ENCODE measurements at regions not wholly inside any gene's neighbourhood (a gene's known extent, or its start where the extent isn't known, plus 50 kb on each side); places are given as distances from the start of the nearest gene placed in this dataset.

DNA sequence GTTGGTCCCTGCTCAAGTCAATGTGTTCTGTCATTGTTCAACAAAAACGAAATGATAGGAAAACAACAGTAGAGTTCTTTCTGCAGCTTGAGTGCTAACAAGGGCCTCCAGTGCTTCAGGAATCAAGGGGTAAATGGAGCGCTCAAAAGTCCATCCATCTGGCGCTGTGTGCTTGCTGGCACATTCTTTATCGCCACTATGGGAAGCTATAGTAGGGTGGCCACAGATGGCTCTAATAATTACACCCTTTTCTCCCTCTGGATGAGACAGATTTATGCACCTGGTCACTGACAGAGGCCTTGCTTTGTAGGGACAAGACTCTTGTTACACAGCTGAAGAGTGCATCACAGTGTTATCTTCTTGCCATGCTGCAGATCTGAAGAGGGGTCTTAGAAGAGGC is 136.0 kb downstream of the GDAP2 start:
- Mint-ChIP-seq H3K9me3 (no peaks in the 10 kb centered on the region), H3K4me1 (ENCODE audit: low read depth) (no peaks in the 10 kb centered on the region), H3K4me3 (no peak overlapping the region), H3K27me3 (ENCODE audit: low read depth) (peaks cover 8% of the 10 kb centered on the region), H3K36me3 (ENCODE audit: insufficient read depth) (no peaks in the 10 kb centered on the region)
- DNase-seq, result no peak
- ATAC-seq, result no peak

DNA sequence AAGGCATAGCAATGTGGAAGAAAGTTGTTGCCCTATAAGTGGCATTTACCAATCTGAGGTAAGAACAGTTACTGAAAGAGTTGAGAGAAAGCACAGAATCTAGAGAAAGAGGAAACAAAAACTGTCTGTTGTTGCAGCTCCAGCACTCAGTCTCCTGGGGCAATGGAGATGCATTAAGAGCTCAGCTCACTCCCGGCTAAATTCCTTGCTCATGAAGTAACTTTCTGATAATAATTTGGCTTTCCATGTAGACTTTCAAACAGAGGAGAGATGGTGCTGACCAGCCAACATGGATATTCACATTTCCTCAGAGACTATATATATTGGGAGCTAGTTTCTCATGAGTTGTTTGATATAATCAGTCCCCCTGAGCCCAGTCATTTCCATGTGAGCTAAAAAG is 135.3 kb downstream of the GDAP2 start:
- ATAC-seq, result no peak
- DNase-seq, result no peak
- H3K36me3 Mint-ChIP-seq (ENCODE audit: insufficient read depth), result no peaks in the 10 kb centered on the region
- H3K9me3 Mint-ChIP-seq, result no peaks in the 10 kb centered on the region
- H3K27me3 Mint-ChIP-seq (ENCODE audit: low read depth), result peaks cover 8% of the 10 kb centered on the region
- no peak overlapping the region for H3K4me3 Mint-ChIP-seq
- no peaks in the 10 kb centered on the region for H3K4me1 Mint-ChIP-seq (ENCODE audit: low read depth)

DNA sequence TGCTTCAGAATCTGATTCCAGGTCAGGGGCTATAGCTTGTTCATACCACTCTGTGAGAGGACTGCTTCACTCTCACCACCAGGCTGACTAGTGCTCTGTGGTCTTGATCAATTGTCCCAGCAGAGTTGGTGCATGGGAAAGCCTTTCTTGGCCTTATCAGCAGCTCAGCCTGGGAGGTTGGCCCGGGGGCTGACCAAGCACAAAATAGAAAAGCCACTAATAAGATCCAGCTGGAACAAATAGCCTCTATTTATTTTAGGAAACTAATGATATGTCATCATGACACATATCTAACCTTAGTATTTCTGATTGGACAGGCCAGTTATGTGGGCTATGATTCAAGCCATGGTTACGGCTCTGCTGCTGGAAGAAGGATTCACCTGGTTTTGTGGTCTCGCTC is 134.2 kb downstream of the GDAP2 start:
- H3K9me3 Mint-ChIP-seq, result no peaks in the 10 kb centered on the region
- H3K4me3 Mint-ChIP-seq, result no peak overlapping the region
- ATAC-seq (no peak), DNase-seq (no peak)
- no peaks in the 10 kb centered on the region for H3K4me1 Mint-ChIP-seq (ENCODE audit: low read depth)
- no peaks in the 10 kb centered on the region for H3K36me3 Mint-ChIP-seq (ENCODE audit: insufficient read depth)
- H3K27me3 Mint-ChIP-seq (ENCODE audit: low read depth), result peaks cover 8% of the 10 kb centered on the region

DNA sequence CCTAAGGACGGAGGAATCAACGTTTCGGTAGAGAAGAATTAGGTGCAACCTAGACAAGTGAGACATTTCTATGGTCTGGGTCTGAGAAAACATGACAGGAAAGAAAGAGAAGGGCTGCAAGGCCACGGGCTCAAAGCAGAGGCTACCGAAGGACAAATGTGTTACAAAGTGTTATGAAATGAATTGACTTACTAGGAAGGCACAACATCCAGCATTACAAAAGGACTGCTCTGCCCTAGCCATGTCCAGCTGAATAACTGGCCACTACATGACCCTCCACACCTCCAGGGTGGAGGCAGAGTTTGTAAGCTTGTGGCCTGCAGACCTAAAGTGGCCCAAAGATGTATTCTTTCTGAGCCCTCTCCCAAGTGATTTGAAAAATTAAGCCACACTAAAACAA is 133.6 kb downstream of the GDAP2 start:
- no peak for ATAC-seq
- Mint-ChIP-seq H3K4me1 (ENCODE audit: low read depth) (no peaks in the 10 kb centered on the region), H3K27me3 (ENCODE audit: low read depth) (peaks cover 13% of the 10 kb centered on the region), H3K36me3 (ENCODE audit: insufficient read depth) (no peaks in the 10 kb centered on the region), H3K9me3 (no peaks in the 10 kb centered on the region), H3K4me3 (no peak overlapping the region)
- DNase-seq, result no peak

DNA sequence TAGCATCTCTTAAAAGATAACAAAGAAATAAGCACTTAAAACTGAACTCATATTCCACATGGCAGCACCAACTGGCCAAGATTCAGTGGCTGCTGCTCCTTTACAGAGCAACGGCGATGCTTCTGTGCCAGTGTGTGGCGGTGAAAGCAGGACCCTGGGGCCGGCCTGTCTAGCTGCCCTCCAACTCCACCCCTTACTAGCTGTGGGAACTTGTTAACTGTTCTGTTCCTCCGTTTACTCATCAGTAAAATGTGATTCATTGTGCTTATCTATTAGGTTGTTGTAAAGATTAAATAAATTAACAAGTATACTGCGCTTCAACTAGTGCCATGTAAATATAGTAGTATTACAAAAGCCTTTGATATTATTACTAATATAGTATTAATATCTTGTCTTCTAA is 133.2 kb downstream of the GDAP2 start:
- H3K4me3 Mint-ChIP-seq, result no peak overlapping the region
- DNase-seq (no peak), ATAC-seq (no peak)
- peaks cover 13% of the 10 kb centered on the region for H3K27me3 Mint-ChIP-seq (ENCODE audit: low read depth)
- no peaks in the 10 kb centered on the region for H3K9me3 Mint-ChIP-seq
- H3K4me1 Mint-ChIP-seq (ENCODE audit: low read depth), result no peaks in the 10 kb centered on the region
- H3K36me3 Mint-ChIP-seq (ENCODE audit: insufficient read depth), result no peaks in the 10 kb centered on the region

DNA sequence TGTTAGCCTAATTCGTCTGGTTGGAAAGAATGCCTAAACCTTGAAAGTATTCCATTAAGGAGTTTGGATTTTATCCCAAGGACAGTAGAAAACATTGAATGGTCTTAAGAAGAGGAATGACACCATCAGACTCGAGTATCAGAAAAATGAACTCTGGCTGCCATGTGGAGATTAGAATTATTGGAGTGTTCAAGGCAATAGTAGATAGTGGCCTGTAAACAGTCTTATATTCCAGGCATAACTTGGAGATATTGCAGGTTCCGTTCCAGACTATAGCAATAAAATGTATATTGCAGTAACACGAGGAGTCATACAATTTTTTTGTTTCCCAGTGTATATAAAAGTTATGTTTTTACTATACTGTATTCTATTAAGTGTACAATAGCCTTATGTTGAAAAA is 130.9 kb downstream of the GDAP2 start:
- peaks cover 18% of the 10 kb centered on the region for H3K27me3 Mint-ChIP-seq (ENCODE audit: low read depth)
- ATAC-seq (no peak), DNase-seq (no peak)
- no peaks in the 10 kb centered on the region for H3K36me3 Mint-ChIP-seq (ENCODE audit: insufficient read depth)
- no peak overlapping the region for H3K4me3 Mint-ChIP-seq
- no peaks in the 10 kb centered on the region for H3K4me1 Mint-ChIP-seq (ENCODE audit: low read depth)
- no peaks in the 10 kb centered on the region for H3K9me3 Mint-ChIP-seq

DNA sequence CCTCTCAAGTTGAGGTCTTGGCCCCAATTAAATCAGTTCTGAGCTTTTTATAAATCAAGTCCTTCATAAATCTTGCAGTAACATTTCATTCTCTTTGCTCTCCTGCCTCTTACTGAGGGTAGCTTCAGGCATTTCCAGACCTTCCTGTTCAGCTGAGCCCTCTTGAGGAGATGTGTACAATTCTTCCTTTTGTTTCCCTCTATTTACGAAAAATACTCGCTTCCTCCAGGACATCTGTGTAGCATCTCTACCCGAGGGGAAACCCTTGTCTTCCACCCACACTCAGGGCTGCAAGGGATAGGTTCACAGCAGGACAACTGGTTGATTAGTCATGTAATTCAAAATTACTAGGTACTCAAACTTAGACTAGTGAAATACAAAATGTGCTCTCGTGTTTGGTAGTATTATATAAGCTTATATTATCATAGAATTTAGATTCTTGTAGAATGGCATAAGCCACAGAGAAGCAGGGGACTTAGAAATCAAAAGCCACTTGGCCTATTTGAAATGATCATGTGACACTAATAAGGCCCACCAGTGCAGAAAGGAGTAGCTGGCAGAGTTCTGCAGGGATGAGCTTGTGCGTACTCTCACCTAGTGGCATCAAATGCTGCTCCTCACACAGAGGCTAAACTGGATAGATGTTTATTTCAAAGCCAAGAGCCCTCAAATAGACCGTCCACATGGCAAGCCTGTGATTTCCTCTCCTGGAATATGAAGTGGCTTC is 126.7 kb downstream of the GDAP2 start:
- no peaks in the 10 kb centered on the region for H3K9me3 Mint-ChIP-seq
- DNase-seq (no peak), ATAC-seq (no peak)
- peaks cover 24% of the 10 kb centered on the region for H3K27me3 Mint-ChIP-seq (ENCODE audit: low read depth)
- no peaks in the 10 kb centered on the region for H3K36me3 Mint-ChIP-seq (ENCODE audit: insufficient read depth)
- no peak overlapping the region for H3K4me3 Mint-ChIP-seq
- no peaks in the 10 kb centered on the region for H3K4me1 Mint-ChIP-seq (ENCODE audit: low read depth)

DNA sequence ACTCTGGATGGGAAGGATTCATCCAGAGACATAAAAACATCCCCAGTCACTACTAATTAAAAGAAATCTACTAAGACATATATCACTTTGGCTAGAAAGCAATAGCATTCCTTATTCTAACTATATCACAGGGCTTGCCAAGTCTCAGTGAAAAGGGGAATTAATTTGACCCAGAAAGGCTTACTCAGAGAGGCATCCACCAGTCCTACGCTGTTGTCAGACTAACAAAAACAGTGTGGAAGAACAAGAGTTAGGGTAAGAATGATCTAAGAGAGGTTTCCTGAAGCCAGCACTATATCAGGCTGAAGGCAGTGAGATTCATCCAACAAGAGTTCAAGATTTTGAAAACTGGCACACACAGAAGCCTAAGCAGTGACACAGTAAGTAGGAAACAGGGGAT is 126.1 kb downstream of the GDAP2 start:
- ATAC-seq (no peak), DNase-seq (no peak)
- Mint-ChIP-seq H3K4me1 (ENCODE audit: low read depth) (no peaks in the 10 kb centered on the region), H3K9me3 (no peaks in the 10 kb centered on the region), H3K36me3 (ENCODE audit: insufficient read depth) (no peaks in the 10 kb centered on the region), H3K4me3 (no peak overlapping the region), H3K27me3 (ENCODE audit: low read depth) (peaks cover 24% of the 10 kb centered on the region)

DNA sequence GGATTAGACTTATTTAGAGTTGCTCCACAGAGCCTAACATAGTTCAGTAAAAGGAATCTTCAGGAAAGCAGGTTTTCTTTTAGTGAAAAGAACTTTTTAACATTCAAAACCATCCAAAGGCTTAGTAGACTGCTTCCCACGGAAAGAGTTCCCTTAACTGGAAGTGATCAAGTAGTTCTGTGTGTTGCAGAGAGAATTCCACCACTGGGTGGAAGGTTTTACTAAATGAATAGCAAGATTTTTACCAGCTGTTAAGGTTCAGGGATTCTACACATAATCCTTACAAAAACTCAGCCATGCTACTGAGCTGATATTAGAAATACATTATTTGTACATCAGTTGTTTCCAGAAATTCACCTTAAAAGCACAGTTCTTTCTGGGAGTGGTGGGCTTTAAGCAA is 119.7 kb downstream of the GDAP2 start:
- DNase-seq, result no peak
- ATAC-seq, result no peak
- H3K4me3 Mint-ChIP-seq, result no peak overlapping the region
- H3K36me3 Mint-ChIP-seq (ENCODE audit: insufficient read depth), result no peaks in the 10 kb centered on the region
- H3K9me3 Mint-ChIP-seq, result no peaks in the 10 kb centered on the region
- H3K27me3 Mint-ChIP-seq (ENCODE audit: low read depth), result peaks cover 4% of the 10 kb centered on the region
- H3K4me1 Mint-ChIP-seq (ENCODE audit: low read depth), result no peaks in the 10 kb centered on the region

DNA sequence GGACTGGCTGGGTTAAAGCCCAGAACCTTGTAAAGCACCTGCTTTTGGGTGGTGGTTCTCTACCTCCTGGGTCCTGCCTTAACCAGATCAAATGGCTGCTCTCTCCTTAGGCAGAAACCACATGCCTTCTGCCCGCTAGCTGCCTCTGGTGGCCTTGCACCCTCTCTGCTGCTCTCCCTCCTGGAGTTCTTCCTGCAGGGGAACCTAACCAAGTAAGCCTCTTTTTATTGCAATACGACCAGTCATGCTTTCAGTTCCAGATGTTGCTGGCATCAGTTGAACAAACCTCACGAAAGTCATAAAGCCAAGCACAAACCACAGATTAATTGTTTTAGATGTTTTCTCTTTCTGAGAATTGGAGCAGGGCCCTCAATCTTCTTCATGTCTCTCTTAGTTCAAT is 118.9 kb downstream of the GDAP2 start:
- Mint-ChIP-seq H3K4me3 (no peak overlapping the region), H3K4me1 (ENCODE audit: low read depth) (no peaks in the 10 kb centered on the region), H3K36me3 (ENCODE audit: insufficient read depth) (no peaks in the 10 kb centered on the region), H3K27me3 (ENCODE audit: low read depth) (no peaks in the 10 kb centered on the region), H3K9me3 (no peaks in the 10 kb centered on the region)
- DNase-seq (no peak), ATAC-seq (no peak)

DNA sequence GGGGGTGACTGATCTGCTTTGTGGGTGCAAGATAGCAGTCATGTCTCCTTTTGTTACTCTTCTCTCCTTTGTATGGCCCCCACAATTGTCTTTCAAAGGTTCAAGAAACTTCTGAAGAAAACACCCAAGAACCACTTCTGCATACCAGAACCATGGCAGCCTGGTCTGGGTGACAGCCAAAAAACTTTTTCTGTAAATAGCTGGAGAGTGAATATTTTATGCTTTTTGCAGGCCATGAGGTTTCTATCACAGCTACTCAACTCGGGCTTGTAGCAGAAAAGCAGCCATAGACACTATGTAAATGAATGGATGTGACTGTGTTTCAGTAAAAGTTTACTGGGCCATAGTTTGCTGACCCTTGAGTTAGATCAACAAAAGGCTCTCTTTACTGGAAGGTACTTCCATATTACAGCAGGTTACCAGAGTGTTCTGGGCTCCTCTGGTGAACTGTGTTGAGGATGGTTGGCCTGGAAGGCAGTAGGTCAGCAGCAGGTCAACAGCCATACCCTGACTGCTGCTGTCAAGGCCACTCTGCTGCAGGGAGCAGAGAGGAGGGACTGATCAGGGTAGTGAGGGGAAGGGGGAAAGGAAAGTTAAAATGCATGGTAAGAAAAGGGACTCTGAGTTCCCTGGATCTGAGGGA is 116.4 kb downstream of the GDAP2 start:
- H3K9me3 Mint-ChIP-seq, result no peaks in the 10 kb centered on the region
- DNase-seq (no peak), ATAC-seq (no peak)
- no peaks in the 10 kb centered on the region for H3K4me1 Mint-ChIP-seq (ENCODE audit: low read depth)
- H3K36me3 Mint-ChIP-seq (ENCODE audit: insufficient read depth), result no peaks in the 10 kb centered on the region
- H3K4me3 Mint-ChIP-seq, result no peak overlapping the region
- no peaks in the 10 kb centered on the region for H3K27me3 Mint-ChIP-seq (ENCODE audit: low read depth)
